Stomach (tissue), 4 donors: ENCODE measurements at regions not wholly inside any gene's neighbourhood (a gene's known extent, or its start where the extent isn't known, plus 50 kb on each side); places are given as distances from the start of the nearest gene placed in this dataset.

Source experiments
- CTCF ChIP-seq, 7 experiments: fragments of 450-650 bp in 4 of 7; fragments of 200-600 bp in 3 of 7; sonication (generic) in 3 of 7; IDR thresholded peaks; one replicate each; pipeline ENCODE4 v1.5.1; 2016 to 2019; ENCODE audit warnings: antibody characterized with exemption in 7 of 7, control low read depth in 2 of 7, mild to moderate bottlenecking in 1 of 7
- EP300 ChIP-seq: sonication (generic); formaldehyde crosslinking; IDR thresholded peaks from one replicate; pipeline ENCODE4 v1.6.1; 2017; ENCODE audit warnings: antibody characterized with exemption
- POLR2A ChIP-seq, 4 donors: fragments of 450-650 bp; IDR thresholded peaks; one replicate each; pipeline ENCODE4 v1.6.1; 2016; ENCODE audit warnings: antibody characterized with exemption in 4 of 4, control low read depth in 2 of 4, mild to moderate bottlenecking in 1 of 4, moderate library complexity in 1 of 4
- POLR2AphosphoS5 ChIP-seq, 3 donors: sonication (generic); formaldehyde crosslinking; IDR thresholded peaks; one replicate each; pipeline ENCODE4 v1.6.1; 2016; ENCODE audit warnings: antibody characterized with exemption in 3 of 3

GRCh38 chr11:80719292-80719646, 1278.4 kb upstream of the TENM4 start:
- TF ChIP-seq CTCF (IDR thresholded peaks at IDR 0.05) (no peak), EP300 (no peak), POLR2AphosphoS5 (IDR thresholded peaks at IDR 0.05) (no peak), POLR2A (IDR thresholded peaks at IDR 0.05) (no peak)
